H1 (cell line): ENCODE measurements at regions not wholly inside any gene's neighbourhood (a gene's known extent, or its start where the extent isn't known, plus 50 kb on each side); places are given as distances from the start of the nearest gene placed in this dataset.

Experiments
- CTCF ChIA-PET: fragments of 300-600 bp; sonication (Branson Sonifier 250); formaldehyde crosslinking; loops from one replicate; lab custom pipeline; 2021; ENCODE audit not compliant: partially characterized antibody; lab: Charles Lee
- POLR2A ChIA-PET: fragments of 300-600 bp; sonication (Branson Sonifier 250); formaldehyde crosslinking; loops from one replicate; lab custom pipeline; 2021; ENCODE audit warnings: inconsistent platforms; ENCODE audit not compliant: partially characterized antibody; lab: Charles Lee
- DNase-seq, 2 experiments: peaks; one replicate each; pipeline versions ENCODE4 v3.0.0 to v3.0.0-alpha.2; 2010 to 2022; ENCODE audit warnings: low spot score in 2 of 2, low read depth in 1 of 2, mixed read lengths in 1 of 2
- FAIRE-seq: peaks from 2 replicates; lab custom pipeline; 2011; peaks lifted over from hg19 to GRCh38; lab: Jason Lieb, UNC
- H2AFZ ChIP-seq: 2 replicates; pipeline ENCODE4 v1.8.1; 2012; ENCODE audit warnings: low read length, inconsistent platforms
- H2AK5ac ChIP-seq: 2 replicates; pipeline ENCODE4 v1.6.1; 2013; ENCODE audit warnings: low read depth, low read length
- H2BK120ac ChIP-seq: replicated peaks from 2 replicates; pipeline ENCODE3; 2013; ENCODE audit warnings: low read depth, low read length, inconsistent platforms
- H2BK12ac ChIP-seq: 2 replicates; pipeline ENCODE4 v1.6.1; 2013; ENCODE audit warnings: low read depth, low read length
- H2BK15ac ChIP-seq: 2 replicates; pipeline ENCODE4 v1.6.1; 2013; ENCODE audit warnings: low read length
- H2BK20ac ChIP-seq: 2 replicates; pipeline ENCODE4 v1.6.1; 2013; ENCODE audit warnings: low read length
- H2BK5ac ChIP-seq: 2 replicates; pipeline ENCODE4 v1.6.1; 2013; ENCODE audit warnings: low read depth, low read length
- H3K14ac ChIP-seq: 2 replicates; pipeline ENCODE4 v1.6.1; 2013; ENCODE audit warnings: inconsistent platforms; ENCODE audit not compliant: insufficient read length
- H3K18ac ChIP-seq: 2 replicates; pipeline ENCODE4 v1.6.1; 2013; ENCODE audit warnings: low read length; ENCODE audit errors: extremely low read depth
- H3K23ac ChIP-seq: 2 replicates; pipeline ENCODE4 v1.6.1; 2013; ENCODE audit warnings: inconsistent platforms; ENCODE audit not compliant: insufficient read length
- H3K23me2 ChIP-seq: 2 replicates; pipeline ENCODE4 v1.6.1; 2013; ENCODE audit warnings: low read depth, low read length
- H3K27ac ChIP-seq: 2 replicates; pipeline ENCODE4 v1.6.1; 2011; ENCODE audit warnings: low read depth, low read length, inconsistent platforms
- H3K27me3 ChIP-seq, 4 experiments: replicated peaks in 1 of 4; 1 replicate in 1 of 4; 2 replicates in 3 of 4; pipeline versions ENCODE4 v1.6.1 to v1.8.1; 2011 to 2013; ENCODE audit warnings: low read length in 3 of 4, mild to moderate bottlenecking in 3 of 4, inconsistent platforms in 2 of 4, mixed read lengths in 2 of 4, moderate library complexity in 1 of 4; ENCODE audit not compliant: control insufficient read depth in 3 of 4, insufficient read depth in 3 of 4; ENCODE audit errors: extremely low read depth in 1 of 4
- H3K36me3 ChIP-seq, 4 experiments: 2 replicates each; pipeline versions ENCODE4 v1.6.1 to v1.8.1; 2011 to 2013; ENCODE audit warnings: mild to moderate bottlenecking in 4 of 4, low read length in 3 of 4, moderate library complexity in 2 of 4, control low read depth in 1 of 4, inconsistent platforms in 1 of 4; ENCODE audit not compliant: insufficient read depth in 4 of 4, control insufficient read depth in 2 of 4
- H3K4ac ChIP-seq: replicated peaks from 2 replicates; pipeline ENCODE3; 2013; ENCODE audit warnings: low read length, low read depth, mixed read lengths, inconsistent platforms; ENCODE audit not compliant: insufficient read length
- H3K4me1 ChIP-seq, 4 experiments: replicated peaks in 1 of 4; 1 replicate in 1 of 4; 2 replicates in 3 of 4; pipeline versions ENCODE4 v1.6.1 to v1.8.1; 2011 to 2013; ENCODE audit warnings: low read length in 3 of 4, inconsistent platforms in 2 of 4, mixed read lengths in 1 of 4; ENCODE audit not compliant: insufficient read depth in 4 of 4, control insufficient read depth in 3 of 4
- H3K4me2 ChIP-seq, 2 experiments: 2 replicates each; pipeline versions ENCODE4 v1.6.1 to v1.8.1; 2011 to 2013; ENCODE audit warnings: low read depth in 2 of 2, low read length in 2 of 2, control low read depth in 1 of 2, inconsistent platforms in 1 of 2, mild to moderate bottlenecking in 1 of 2; ENCODE audit not compliant: insufficient read depth in 1 of 2
- H3K4me3 ChIP-seq, 4 experiments: fragments of 200-600, 300-600 bp in 1 of 4; sonication (generic), shearing (Covaris generic), sonication (Bioruptor Twin) in 1 of 4; 2 replicates each; pipeline versions ENCODE4 v1.5.1 to v1.8.1; 2011 to 2016; ENCODE audit warnings: low read length in 4 of 4, low read depth in 3 of 4, control low read depth in 2 of 4, inconsistent platforms in 2 of 4, mild to moderate bottlenecking in 2 of 4, mixed read lengths in 1 of 4, moderate library complexity in 1 of 4; ENCODE audit not compliant: insufficient read depth in 2 of 4; ENCODE audit errors: extremely low read depth in 1 of 4
- H3K56ac ChIP-seq: replicated peaks from 2 replicates; pipeline ENCODE3; 2013; ENCODE audit warnings: low read depth, mild to moderate bottlenecking, mixed read lengths, low read length, inconsistent platforms; ENCODE audit not compliant: insufficient read length
- H3K79me1 ChIP-seq: 2 replicates; pipeline ENCODE4 v1.6.1; 2013; ENCODE audit warnings: low read depth, low read length, control low read depth
- H3K79me2 ChIP-seq, 2 experiments: 2 replicates each; pipeline versions ENCODE4 v1.6.1 to v1.8.1; 2012 to 2013; ENCODE audit warnings: low read length in 2 of 2, mild to moderate bottlenecking in 2 of 2, inconsistent platforms in 1 of 2; ENCODE audit not compliant: insufficient read depth in 2 of 2, control insufficient read depth in 1 of 2
- H3K9ac ChIP-seq, 4 experiments: replicated peaks in 1 of 4; 1 replicate in 1 of 4; 2 replicates in 3 of 4; pipeline versions ENCODE4 v1.6.1 to v1.8.1; 2011 to 2013; ENCODE audit warnings: low read depth in 3 of 4, low read length in 3 of 4, control low read depth in 2 of 4, mild to moderate bottlenecking in 2 of 4, moderate library complexity in 2 of 4, inconsistent platforms in 1 of 4; ENCODE audit errors: extremely low read depth in 1 of 4
- H3K9me3 ChIP-seq, 2 experiments: 2 replicates each; pipeline versions ENCODE4 v1.6.1 to v1.8.1; 2012 to 2013; ENCODE audit warnings: mild to moderate bottlenecking in 2 of 2, moderate library complexity in 2 of 2, control low read depth in 1 of 2, inconsistent platforms in 1 of 2, low read depth in 1 of 2, low read length in 1 of 2, mixed read lengths in 1 of 2; ENCODE audit not compliant: insufficient read depth in 2 of 2
- H4K20me1 ChIP-seq, 2 experiments: replicated peaks in 1 of 2; 2 replicates each; pipeline versions ENCODE3 to v1.8.1; 2011 to 2013; ENCODE audit warnings: inconsistent platforms in 2 of 2, low read length in 2 of 2, mild to moderate bottlenecking in 1 of 2; ENCODE audit not compliant: insufficient read depth in 2 of 2, control insufficient read depth in 1 of 2
- H4K5ac ChIP-seq: 2 replicates; pipeline ENCODE4 v1.6.1; 2013; ENCODE audit warnings: low read length, low read depth, mixed read lengths, inconsistent platforms; ENCODE audit not compliant: insufficient read length
- H4K8ac ChIP-seq: 2 replicates; pipeline ENCODE4 v1.8.0; 2013; ENCODE audit warnings: mild to moderate bottlenecking, moderate library complexity, low read length, inconsistent platforms; ENCODE audit not compliant: insufficient read depth; ENCODE audit errors: extremely low read depth
- H4K91ac ChIP-seq: replicated peaks from 2 replicates; pipeline ENCODE3; 2013; ENCODE audit warnings: low read length, mixed read lengths, inconsistent platforms; ENCODE audit not compliant: insufficient read length
- CREB1 ChIP-seq: IDR thresholded peaks from 2 replicates; pipeline ENCODE4 v1.6.1; 2012; ENCODE audit warnings: inconsistent platforms
- RAD21 ChIP-seq, 2 experiments: IDR thresholded peaks in 1 of 2; conservative IDR thresholded peaks in 1 of 2; 2 replicates each; pipeline ENCODE4 v1.6.1; 2011; ENCODE audit warnings: low read depth in 2 of 2, low read length in 2 of 2, improper control_type of control experiment in 1 of 2, inconsistent platforms in 1 of 2, mild to moderate bottlenecking in 1 of 2, moderate library complexity in 1 of 2
- TCF12 ChIP-seq: IDR thresholded peaks from 2 replicates; pipeline ENCODE4 v1.6.1; 2011; ENCODE audit warnings: low read depth, mild to moderate bottlenecking, low read length
- WGBS, 2 experiments: shearing (Covaris generic) in 1 of 2; methylation state at CpG; one replicate each; pipeline versions ENCODE4 v1.1.6 to v1.1.7; 2013 to 2015; ENCODE audit warnings: low lambda C conversion rate in 2 of 2, mixed read lengths in 2 of 2, inconsistent platforms in 1 of 2, low coverage in 1 of 2, missing lambda C conversion rate in 1 of 2; ENCODE audit not compliant: insufficient replicate concordance in 2 of 2, insufficient coverage in 1 of 2, insufficient read length in 1 of 2; ENCODE audit errors: extremely low coverage in 1 of 2, missing lambda C conversion rate in 1 of 2; 5-methylcytosine and 5-hydroxymethylcytosine counted together

GRCh38 chr3:135460273-135460672 lies 505.3 kb upstream of the PPP2R3A start:
- POLR2A ChIA-PET, result no interaction called here
- 81% methylated on average over 1 of the region's 1 CpG; no CpG with 5 or more reads in 1 of the 2 experiments for WGBS, 2 experiments
- H3K18ac ChIP-seq, result no peak overlapping the region

More at GRCh38 chr3:135460273-135460672, 505.3 kb upstream of the PPP2R3A start:
- no peaks in the 10 kb centered on the region for H3K27me3 ChIP-seq
- H3K23ac ChIP-seq, result no peak overlapping the region
- H4K91ac ChIP-seq, result no peak overlapping the region
- no peaks in the 10 kb centered on the region for H3K79me2 ChIP-seq
- no peak overlapping the region for H2BK20ac ChIP-seq
- TF ChIP-seq CREB1, result no peak
- no peak for TF ChIP-seq TCF12
- no peak for TF ChIP-seq RAD21 (IDR thresholded peaks at IDR 0.05 in 1 of 2, conservative IDR thresholded peaks at IDR 0.05 in 1 of 2; ENCODE audit: low read depth in 2 of 2, low read length in 2 of 2)
- H3K4me3 ChIP-seq, result no peak overlapping the region
- no peak overlapping the region for H3K27ac ChIP-seq
- no peak overlapping the region for H3K56ac ChIP-seq
- H3K36me3 ChIP-seq, result no peaks in the 10 kb centered on the region
- H3K14ac ChIP-seq, result no peak overlapping the region
- no peaks in the 10 kb centered on the region for H3K79me1 ChIP-seq
- FAIRE-seq, result no peak
- H4K5ac ChIP-seq, result no peak overlapping the region
- no peak for DNase-seq
- no peak overlapping the region for H4K8ac ChIP-seq
- peaks cover 0 to under 1% of the 10 kb centered on the region in 2 experiments; a peak in 1 of 4 replicates for H3K9me3 ChIP-seq
- no peak overlapping the region for H2BK15ac ChIP-seq
- no peak overlapping the region for H2BK120ac ChIP-seq
- no peak overlapping the region for H2BK5ac ChIP-seq
- no peak overlapping the region for H3K9ac ChIP-seq
- no peak overlapping the region for H2AFZ ChIP-seq
- no peak overlapping the region for H2BK12ac ChIP-seq
- CTCF ChIA-PET, result interaction anchor here (0.9 to 1.5 kb wide), 2 partner anchors 13 to 42 kb away, joined by 3 read pairs; no protein-coding TSS in a partner anchor
- H3K4ac ChIP-seq, result no peak overlapping the region
- H4K20me1 ChIP-seq, result no peaks in the 10 kb centered on the region
- no peak overlapping the region for H2AK5ac ChIP-seq
- peaks cover 0 to 5% (median 1%) of the 10 kb centered on the region in 4 experiments; a peak in 2 of 7 replicates for H3K4me1 ChIP-seq
- no peaks in the 10 kb centered on the region; the same call in 1 of the 2 replicates for H3K23me2 ChIP-seq
- no peak overlapping the region for H3K4me2 ChIP-seq
